Pulmonary artery endothelial cell (primary cell): ENCODE measurements at regions not wholly inside any gene's neighbourhood (a gene's known extent, or its start where the extent isn't known, plus 50 kb on each side); places are given as distances from the start of the nearest gene placed in this dataset.
"Not testable (repeated sequence)": the region's sequence is repeated elsewhere in the genome, so short reads cannot be mapped to it uniquely, and the experiment has no call there.

Experiments used
- DNase-seq: peaks from one replicate; pipeline ENCODE4 v3.0.0-alpha.2; 2011; ENCODE audit warnings: low read depth, low spot score

GRCh38 chr2:111422562-111422961 is 301.8 kb downstream of the BCL2L11 start:
- DNase-seq: not testable (repeated sequence)

GRCh38 chr2:111423184-111423583 is 302.5 kb downstream of the BCL2L11 start:
- not testable (repeated sequence) for DNase-seq

- not testable (repeated sequence) for DNase-seq
Measured at GRCh38 chr2:111424176-111424575, 303.5 kb downstream of the BCL2L11 start.

- DNase-seq: not testable (repeated sequence)
Measured at GRCh38 chr2:111424851-111425309, 304.2 kb downstream of the BCL2L11 start.

GRCh38 chr2:111425789-111426201 is 305.1 kb downstream of the BCL2L11 start:
- DNase-seq: not testable (repeated sequence)

GRCh38 chr2:111427346-111427745 is 306.6 kb downstream of the BCL2L11 start:
- not testable (repeated sequence) for DNase-seq

GRCh38 chr2:111428915-111429314 is 308.2 kb downstream of the BCL2L11 start:
- DNase-seq: not testable (repeated sequence)

- not testable (repeated sequence) for DNase-seq
Measured at GRCh38 chr2:111429353-111429752, 308.6 kb downstream of the BCL2L11 start.

- not testable (repeated sequence) for DNase-seq
Measured at GRCh38 chr2:111430817-111431661, 310.3 kb downstream of the BCL2L11 start.

- DNase-seq: not testable (repeated sequence)
Measured at GRCh38 chr2:111432423-111432822, 311.7 kb downstream of the BCL2L11 start.

- not testable (repeated sequence) for DNase-seq
Measured at GRCh38 chr2:111432916-111433499, 312.3 kb downstream of the BCL2L11 start.

GRCh38 chr2:111433892-111434607 is 313.3 kb downstream of the BCL2L11 start:
- DNase-seq: not testable (repeated sequence)

GRCh38 chr2:111434608-111434939 is 313.9 kb downstream of the BCL2L11 start:
- DNase-seq: not testable (repeated sequence)

GRCh38 chr2:111435553-111436310 is 315.0 kb downstream of the BCL2L11 start:
- not testable (repeated sequence) for DNase-seq

- not testable (repeated sequence) for DNase-seq
Measured at GRCh38 chr2:111436411-111436810, 315.7 kb downstream of the BCL2L11 start.

- DNase-seq: not testable (repeated sequence)
Measured at GRCh38 chr2:111437288-111437990, 316.7 kb downstream of the BCL2L11 start.

- DNase-seq: not testable (repeated sequence)
Measured at GRCh38 chr2:111438161-111438560, 317.4 kb downstream of the BCL2L11 start.

- not testable (repeated sequence) for DNase-seq
Measured at GRCh38 chr2:111439237-111439636, 318.5 kb downstream of the BCL2L11 start.

- DNase-seq: not testable (repeated sequence)
Measured at GRCh38 chr2:111441614-111442013, 320.9 kb downstream of the BCL2L11 start.

- not testable (repeated sequence) for DNase-seq
Measured at GRCh38 chr2:111442767-111443454, 322.2 kb downstream of the BCL2L11 start.
